GM12872 (cell line): ENCODE measurements at regions not wholly inside any gene's neighbourhood (a gene's known extent, or its start where the extent isn't known, plus 50 kb on each side); places are given as distances from the start of the nearest gene placed in this dataset.
A peak's percentile ranks its signal among the peaks of the same experiment; 100 is the strongest.

Experiments used
- CTCF ChIP-seq: IDR thresholded peaks from 3 replicates; pipeline ENCODE4 v1.5.1; 2011; ENCODE audit warnings: low read depth, mild to moderate bottlenecking, low read length, moderate library complexity; ENCODE audit not compliant: insufficient read depth

DNA sequence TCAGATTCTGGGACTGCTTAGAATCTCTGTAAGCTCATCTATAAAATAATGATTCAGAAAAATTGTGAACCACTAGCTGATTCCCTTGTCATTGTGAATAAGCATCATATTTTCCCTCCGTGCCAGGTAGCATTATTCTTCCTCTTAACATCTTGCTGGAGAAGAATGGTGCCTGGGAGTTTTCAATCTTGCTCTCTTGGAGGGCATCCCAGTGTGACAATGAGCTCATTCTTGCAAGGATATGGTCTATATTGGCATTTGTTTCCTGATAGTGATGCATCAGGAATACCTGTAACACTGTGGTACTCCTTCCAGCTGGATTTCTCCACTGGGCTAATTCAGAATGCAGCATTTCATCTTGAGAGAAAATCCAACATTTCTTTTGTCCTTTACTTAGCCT, 126.4 kb upstream of the ITGB1 start:
- TF ChIP-seq CTCF: no peak

DNA sequence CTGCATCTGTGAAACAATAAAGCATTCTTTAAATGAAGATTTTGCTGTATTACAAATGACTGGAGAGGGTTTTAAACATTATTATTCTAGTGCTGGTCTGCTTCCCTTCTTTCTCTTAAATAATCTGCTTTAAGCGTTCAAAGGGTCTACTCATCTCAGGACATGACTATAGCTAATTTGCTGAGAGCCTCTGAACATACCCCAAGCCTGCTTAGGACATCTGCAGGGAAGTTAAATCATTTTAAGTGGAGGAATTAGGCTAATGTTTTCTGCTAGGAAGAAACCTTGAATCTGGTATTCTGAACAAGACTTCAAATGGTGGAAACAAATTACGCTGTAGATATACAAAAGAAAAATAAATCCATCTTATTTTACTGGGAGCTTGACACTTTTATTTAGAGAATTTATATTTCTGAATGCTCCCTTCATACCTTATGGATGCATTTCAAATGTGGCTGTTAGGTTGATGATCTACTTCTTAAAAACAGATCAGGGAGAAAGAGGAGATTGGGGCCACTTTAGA, 124.4 kb upstream of the ITGB1 start:
- TF ChIP-seq CTCF: no peak

GRCh38 chr10:33074443-33074842, 116.4 kb upstream of the ITGB1 start:
- no peak for TF ChIP-seq CTCF

DNA sequence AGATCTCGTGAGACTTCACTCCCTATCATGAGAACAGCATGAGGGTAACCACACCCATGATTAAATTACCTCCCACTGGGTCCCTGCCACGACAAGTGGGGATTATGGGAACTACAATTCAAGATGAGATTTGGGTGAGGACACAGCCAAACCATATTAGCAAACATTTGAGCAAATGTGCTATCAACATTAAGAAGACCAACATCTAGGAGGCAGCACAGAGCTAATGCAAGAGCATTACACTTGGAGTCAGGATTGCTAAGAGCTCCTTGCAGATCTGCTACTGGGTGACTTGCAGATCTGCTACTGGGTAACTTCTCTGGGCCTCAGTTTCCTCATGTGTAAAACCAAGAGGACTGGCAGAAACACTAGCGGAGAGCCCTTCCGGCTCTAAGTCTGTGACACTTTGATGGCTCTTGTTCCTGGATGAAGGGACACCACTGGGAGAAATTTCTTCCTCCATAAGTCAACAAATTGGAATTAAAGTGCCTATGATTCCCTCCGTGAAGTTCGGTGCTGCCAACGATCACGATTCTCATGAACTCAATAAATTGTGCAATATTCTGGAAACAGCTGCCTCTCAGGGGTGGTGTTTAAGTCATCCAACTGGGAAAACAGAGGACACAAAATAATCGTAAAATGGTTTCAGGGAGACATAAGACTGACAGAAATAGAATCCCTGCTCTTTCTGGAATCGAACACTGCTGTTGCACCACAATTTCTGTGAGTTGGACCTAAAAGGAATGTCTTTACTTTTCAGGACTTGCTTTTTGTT, 115.8 kb upstream of the ITGB1 start:
- TF ChIP-seq CTCF: 0 out of 3 replicates have a peak, but pooled peaks have one; percentile 6

DNA sequence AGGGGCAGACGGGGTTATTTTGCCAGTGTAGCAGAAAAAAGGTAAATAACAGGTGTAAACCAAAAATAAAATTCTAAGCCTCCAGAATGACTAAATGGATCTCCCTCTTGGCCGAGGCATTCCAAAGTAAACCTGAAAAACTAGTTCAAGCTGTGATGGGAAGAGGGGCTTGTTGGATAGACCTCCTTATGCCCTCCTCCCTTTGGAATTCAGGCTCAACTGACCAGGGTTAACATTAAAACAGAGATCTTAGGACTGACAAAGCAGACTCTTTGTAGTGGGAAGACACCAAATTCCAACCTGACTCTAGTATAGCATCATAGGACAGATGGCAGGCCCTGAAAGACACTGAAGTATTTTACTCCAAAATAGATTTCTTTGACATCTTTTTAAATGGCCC, 113.8 kb upstream of the ITGB1 start:
- TF ChIP-seq CTCF: no peak

DNA sequence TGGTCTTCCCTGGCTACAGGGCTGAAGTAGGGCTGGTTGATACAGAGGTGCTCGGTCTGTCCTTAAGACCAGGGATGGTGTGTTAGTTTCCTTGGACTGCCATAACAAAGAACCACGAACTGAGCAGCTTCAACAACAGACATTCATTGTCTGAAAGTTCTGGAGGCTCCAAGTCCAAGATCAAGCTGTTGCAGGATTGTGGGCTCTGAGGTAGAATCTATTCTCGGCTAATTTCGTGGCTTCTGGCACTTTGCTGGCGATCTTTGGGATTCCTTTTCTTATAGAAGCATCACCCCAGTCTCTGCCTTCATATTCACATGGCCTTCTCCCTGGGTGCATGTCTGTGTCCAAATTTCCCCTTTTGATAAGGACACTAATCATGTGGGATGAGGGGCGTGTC, 112.1 kb upstream of the ITGB1 start:
- TF ChIP-seq CTCF: no peak

- TF ChIP-seq CTCF: no peak
Observed at GRCh38 chr10:33067917-33068316, 109.9 kb upstream of the ITGB1 start.
